H9 (cell line): ENCODE measurements at regions not wholly inside any gene's neighbourhood (a gene's known extent, or its start where the extent isn't known, plus 50 kb on each side); places are given as distances from the start of the nearest gene placed in this dataset.

Experiments
- DNase-seq: peaks from one replicate; pipeline ENCODE4 v3.0.0-alpha.2; 2017
- H2AFZ ChIP-seq: one replicate; pipeline ENCODE4 v1.6.1; 2013; ENCODE audit warnings: mild to moderate bottlenecking, low read length, control low read depth, moderate library complexity
- H2AK5ac ChIP-seq: 2 replicates; pipeline ENCODE4 v1.6.1; 2013; ENCODE audit warnings: low read length, control low read depth, mixed read lengths; ENCODE audit not compliant: insufficient read length
- H2BK120ac ChIP-seq: one replicate; pipeline ENCODE4 v1.6.1; 2013; ENCODE audit warnings: low read depth, mild to moderate bottlenecking, low read length, control low read depth, inconsistent platforms; ENCODE audit not compliant: poor library complexity, severe bottlenecking
- H2BK12ac ChIP-seq: 2 replicates; pipeline ENCODE4 v1.6.1; 2013; ENCODE audit warnings: low read length, control low read depth, mixed read lengths, low read depth; ENCODE audit not compliant: insufficient read length
- H2BK15ac ChIP-seq: 2 replicates; pipeline ENCODE4 v1.6.1; 2013; ENCODE audit warnings: low read depth, low read length, control low read depth
- H2BK20ac ChIP-seq: one replicate; pipeline ENCODE4 v1.6.1; 2013; ENCODE audit warnings: low read depth, mild to moderate bottlenecking, low read length, control low read depth, inconsistent platforms; ENCODE audit not compliant: poor library complexity, severe bottlenecking
- H2BK5ac ChIP-seq: 2 replicates; pipeline ENCODE4 v1.6.1; 2013; ENCODE audit warnings: low read length, control low read depth, mixed read lengths; ENCODE audit not compliant: insufficient read length
- H3K14ac ChIP-seq: 2 replicates; pipeline ENCODE4 v1.6.1; 2013; ENCODE audit warnings: low read length, control low read depth; ENCODE audit not compliant: insufficient read depth
- H3K18ac ChIP-seq: 2 replicates; pipeline ENCODE4 v1.6.1; 2013; ENCODE audit warnings: low read depth, mild to moderate bottlenecking, mixed read lengths, low read length, control low read depth; ENCODE audit not compliant: insufficient read length
- H3K23ac ChIP-seq: 2 replicates; pipeline ENCODE4 v1.6.1; 2013; ENCODE audit warnings: low read length, control low read depth, mixed read lengths, low read depth; ENCODE audit not compliant: insufficient read length
- H3K23me2 ChIP-seq: 2 replicates; pipeline ENCODE4 v1.6.1; 2013; ENCODE audit warnings: low read depth, mild to moderate bottlenecking, mixed read lengths, low read length, control low read depth; ENCODE audit not compliant: insufficient read length, poor library complexity, severe bottlenecking
- H3K27ac ChIP-seq: 2 replicates; pipeline ENCODE4 v1.5.1; 2013; ENCODE audit warnings: low read length, control low read depth, mixed read lengths, low read depth; ENCODE audit not compliant: insufficient read length
- H3K27me3 ChIP-seq: 2 replicates; pipeline ENCODE4 v1.6.1; 2013; ENCODE audit warnings: low read length, control low read depth, inconsistent platforms; ENCODE audit not compliant: insufficient read depth
- H3K4ac ChIP-seq: 2 replicates; pipeline ENCODE4 v1.6.1; 2013; ENCODE audit warnings: low read depth, mild to moderate bottlenecking, control low read depth, inconsistent platforms, low read length, moderate library complexity
- H3K4me1 ChIP-seq: 2 replicates; pipeline ENCODE4 v1.6.1; 2013; ENCODE audit warnings: low read length, control low read depth, inconsistent platforms; ENCODE audit not compliant: insufficient read depth
- H3K4me2 ChIP-seq: 2 replicates; pipeline ENCODE4 v1.6.1; 2013; ENCODE audit warnings: low read length, control low read depth, mixed read lengths; ENCODE audit not compliant: insufficient read length, insufficient read depth
- H3K56ac ChIP-seq: 2 replicates; pipeline ENCODE4 v1.6.1; 2013; ENCODE audit warnings: low read depth, mild to moderate bottlenecking, mixed read lengths, low read length, control low read depth; ENCODE audit not compliant: insufficient read length
- H3K79me1 ChIP-seq: 2 replicates; pipeline ENCODE4 v1.6.1; 2013; ENCODE audit warnings: low read depth, mild to moderate bottlenecking, moderate library complexity, low read length, control low read depth, inconsistent platforms; ENCODE audit not compliant: insufficient read depth, poor library complexity, severe bottlenecking
- H3K79me2 ChIP-seq: 2 replicates; pipeline ENCODE4 v1.6.1; 2013; ENCODE audit warnings: low read length, control low read depth, inconsistent platforms; ENCODE audit not compliant: insufficient read depth
- H3K9ac ChIP-seq: 2 replicates; pipeline ENCODE4 v1.6.1; 2013; ENCODE audit warnings: low read length, control low read depth, mixed read lengths; ENCODE audit not compliant: insufficient read length; ENCODE audit errors: extremely low read depth
- H3K9me3 ChIP-seq: one replicate; pipeline ENCODE4 v1.6.1; 2013; ENCODE audit warnings: low read depth, low read length, inconsistent platforms; ENCODE audit not compliant: control insufficient read depth
- H3T11ph ChIP-seq: one replicate; pipeline ENCODE4 v1.6.1; 2013; ENCODE audit warnings: mild to moderate bottlenecking, low read length, control low read depth, inconsistent platforms
- H4K20me1 ChIP-seq: one replicate; pipeline ENCODE4 v1.6.1; 2013; ENCODE audit not compliant: control insufficient read depth, insufficient read length, insufficient read depth
- H4K5ac ChIP-seq: 2 replicates; pipeline ENCODE4 v1.6.1; 2013; ENCODE audit warnings: low read depth, mild to moderate bottlenecking, mixed read lengths, low read length, control low read depth; ENCODE audit not compliant: insufficient read length
- H4K8ac ChIP-seq: replicated peaks from 2 replicates; pipeline ENCODE4 v1.6.1; 2013; ENCODE audit warnings: low read length, control low read depth, mixed read lengths, low read depth; ENCODE audit not compliant: insufficient read length
- H4K91ac ChIP-seq: 2 replicates; pipeline ENCODE4 v1.6.1; 2013; ENCODE audit warnings: low read depth, mild to moderate bottlenecking, moderate library complexity, mixed read lengths, low read length, control low read depth; ENCODE audit not compliant: insufficient read length
- H3K27ac Mint-ChIP-seq, 3 experiments: 2 replicates in 2 of 3; 3 replicates in 1 of 3; pipeline ENCODE4 v1.8.0; 2020 to 2021; ENCODE audit warnings: mixed read lengths in 3 of 3, mild to moderate bottlenecking in 1 of 3, moderate library complexity in 1 of 3
- H3K27me3 Mint-ChIP-seq: 2 replicates; pipeline ENCODE4 v1.8.0; 2021; ENCODE audit warnings: low read depth, mild to moderate bottlenecking, moderate library complexity, mixed read lengths
- H3K36me3 Mint-ChIP-seq, 3 experiments: 2 replicates in 2 of 3; 3 replicates in 1 of 3; pipeline ENCODE4 v1.8.0; 2020 to 2021; ENCODE audit warnings: low read depth in 3 of 3, mixed read lengths in 3 of 3; ENCODE audit not compliant: insufficient read depth in 1 of 3
- H3K4me1 Mint-ChIP-seq, 2 experiments: 2 replicates each; pipeline ENCODE4 v1.8.0; 2020; ENCODE audit warnings: mixed read lengths in 2 of 2
- H3K4me3 Mint-ChIP-seq, 2 experiments: 2 replicates in 1 of 2; 3 replicates in 1 of 2; pipeline ENCODE4 v1.8.0; 2020 to 2021; ENCODE audit warnings: mild to moderate bottlenecking in 2 of 2, mixed read lengths in 2 of 2, moderate library complexity in 1 of 2
- H3K9me3 Mint-ChIP-seq, 2 experiments: 2 replicates in 1 of 2; 3 replicates in 1 of 2; pipeline ENCODE4 v1.8.0; 2020; ENCODE audit warnings: mild to moderate bottlenecking in 2 of 2, mixed read lengths in 2 of 2, moderate library complexity in 1 of 2
- WGBS: extraction: QIAGEN DNeasy Blood & Tissue Kit; methylation state at CpG from one replicate; pipeline ENCODE4 v1.1.7; 2013; ENCODE audit warnings: missing lambda C conversion rate, low lambda C conversion rate, mixed read lengths; ENCODE audit not compliant: insufficient read length; ENCODE audit errors: extremely low coverage; 5-methylcytosine and 5-hydroxymethylcytosine counted together
- TF ChIP-seq, protein P1 (sequence below): fragments of 200-600 bp; sonication (generic); conservative IDR thresholded peaks from 3 replicates; pipeline ENCODE4 v1.8.0; 2021; ENCODE audit warnings: antibody characterized with exemption, mild to moderate bottlenecking

GRCh38 chr16:51025588-51026290 lies 125.3 kb downstream of the SALL1 start:
- H3K14ac ChIP-seq = no peak overlapping the region; the same call in 1 of the 2 replicates
- H3K79me2 ChIP-seq = no peaks in the 10 kb centered on the region
- H3K56ac ChIP-seq = no peak overlapping the region
- TF ChIP-seq, protein P1, sequence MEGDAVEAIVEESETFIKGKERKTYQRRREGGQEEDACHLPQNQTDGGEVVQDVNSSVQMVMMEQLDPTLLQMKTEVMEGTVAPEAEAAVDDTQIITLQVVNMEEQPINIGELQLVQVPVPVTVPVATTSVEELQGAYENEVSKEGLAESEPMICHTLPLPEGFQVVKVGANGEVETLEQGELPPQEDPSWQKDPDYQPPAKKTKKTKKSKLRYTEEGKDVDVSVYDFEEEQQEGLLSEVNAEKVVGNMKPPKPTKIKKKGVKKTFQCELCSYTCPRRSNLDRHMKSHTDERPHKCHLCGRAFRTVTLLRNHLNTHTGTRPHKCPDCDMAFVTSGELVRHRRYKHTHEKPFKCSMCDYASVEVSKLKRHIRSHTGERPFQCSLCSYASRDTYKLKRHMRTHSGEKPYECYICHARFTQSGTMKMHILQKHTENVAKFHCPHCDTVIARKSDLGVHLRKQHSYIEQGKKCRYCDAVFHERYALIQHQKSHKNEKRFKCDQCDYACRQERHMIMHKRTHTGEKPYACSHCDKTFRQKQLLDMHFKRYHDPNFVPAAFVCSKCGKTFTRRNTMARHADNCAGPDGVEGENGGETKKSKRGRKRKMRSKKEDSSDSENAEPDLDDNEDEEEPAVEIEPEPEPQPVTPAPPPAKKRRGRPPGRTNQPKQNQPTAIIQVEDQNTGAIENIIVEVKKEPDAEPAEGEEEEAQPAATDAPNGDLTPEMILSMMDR = no peak
- Mint-ChIP-seq H3K36me3 (no peaks in the 10 kb centered on the region), H3K27ac (no peak overlapping the region), H3K27me3 (peaks cover 36% of the 10 kb centered on the region), H3K9me3 (no peaks in the 10 kb centered on the region), H3K4me1 (peaks cover 21 to 27% of the 10 kb centered on the region in 2 experiments), H3K4me3 (no peak overlapping the region)
- no peak overlapping the region for H4K8ac ChIP-seq
- H3K4me1 ChIP-seq = no peaks in the 10 kb centered on the region; the same call in 1 of the 2 replicates
- no peak overlapping the region for H4K91ac ChIP-seq
- no peak overlapping the region for H3K4ac ChIP-seq
- no peak overlapping the region for H2AFZ ChIP-seq
- H3K18ac ChIP-seq = no peak overlapping the region
- H3K27ac ChIP-seq = no peak overlapping the region
- H3K4me2 ChIP-seq = no peak overlapping the region
- no peak overlapping the region for H3K23ac ChIP-seq
- H4K20me1 ChIP-seq = no peaks in the 10 kb centered on the region
- H2BK120ac ChIP-seq = no peak overlapping the region
- H2BK15ac ChIP-seq = no peak overlapping the region
- H2AK5ac ChIP-seq = no peak overlapping the region
- H3T11ph ChIP-seq = no peak overlapping the region
- H4K5ac ChIP-seq = no peak overlapping the region
- H3K9ac ChIP-seq = no peak overlapping the region
- H2BK20ac ChIP-seq = no peak overlapping the region
- WGBS = no CpG with 5 or more reads among the region's 4 CpGs
- H3K9me3 ChIP-seq = no peaks in the 10 kb centered on the region
- no peaks in the 10 kb centered on the region for H3K79me1 ChIP-seq
- no peaks in the 10 kb centered on the region for H3K23me2 ChIP-seq
- no peak for DNase-seq
- H3K27me3 ChIP-seq = no peaks in the 10 kb centered on the region
- no peak overlapping the region for H2BK12ac ChIP-seq
- H2BK5ac ChIP-seq = no peak overlapping the region
